Bronchial epithelial cell (primary cell): ENCODE measurements at regions not wholly inside any gene's neighbourhood (a gene's known extent, or its start where the extent isn't known, plus 50 kb on each side); places are given as distances from the start of the nearest gene placed in this dataset.

Source experiments
- DNase-seq: peaks from one replicate; pipeline ENCODE4 v3.0.0-alpha.2; 2010; ENCODE audit warnings: low read depth
- FAIRE-seq: peaks from 2 replicates; lab custom pipeline; 2011; peaks lifted over from hg19 to GRCh38; lab: Jason Lieb, UNC
- H3K27me3 ChIP-seq: 2 replicates; pipeline ENCODE4 v1.5.1; 2011; ENCODE audit warnings: low read length; ENCODE audit not compliant: control insufficient read depth, insufficient read depth
- H3K36me3 ChIP-seq: 2 replicates; pipeline ENCODE4 v1.5.1; 2011; ENCODE audit warnings: low read length; ENCODE audit not compliant: control insufficient read depth, insufficient read depth
- H3K4me3 ChIP-seq: 2 replicates; pipeline ENCODE4 v1.5.1; 2011; ENCODE audit warnings: mild to moderate bottlenecking, low read depth, low read length, control low read depth
- TF ChIP-seq, protein P1 (sequence below): IDR thresholded peaks from 2 replicates; pipeline ENCODE4 v1.5.1; 2011; ENCODE audit warnings: mild to moderate bottlenecking, moderate library complexity, low read length, control low read depth, inconsistent platforms; ENCODE audit not compliant: insufficient read depth, severe bottlenecking

DNA sequence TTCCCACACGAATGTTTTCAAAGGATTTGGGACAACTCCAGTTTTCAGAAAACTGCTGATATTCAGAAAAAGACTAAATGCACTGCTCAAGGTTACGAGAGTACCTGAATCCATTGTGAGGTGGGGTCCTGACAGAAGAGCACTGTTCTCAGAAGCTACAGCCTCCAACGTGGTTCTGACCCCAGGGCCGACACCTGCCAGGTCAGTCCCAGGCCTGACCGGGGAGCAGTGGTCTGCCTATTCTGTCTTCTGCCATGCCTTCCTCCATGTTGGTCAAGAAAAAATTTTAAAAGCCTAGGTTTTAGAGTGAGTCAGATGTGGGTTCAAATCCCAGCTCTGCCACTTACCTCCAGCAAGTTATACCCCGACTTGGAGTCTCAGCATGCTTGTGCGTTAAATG, 212.3 kb downstream of the BCL11A start:
- TF ChIP-seq, protein P1, sequence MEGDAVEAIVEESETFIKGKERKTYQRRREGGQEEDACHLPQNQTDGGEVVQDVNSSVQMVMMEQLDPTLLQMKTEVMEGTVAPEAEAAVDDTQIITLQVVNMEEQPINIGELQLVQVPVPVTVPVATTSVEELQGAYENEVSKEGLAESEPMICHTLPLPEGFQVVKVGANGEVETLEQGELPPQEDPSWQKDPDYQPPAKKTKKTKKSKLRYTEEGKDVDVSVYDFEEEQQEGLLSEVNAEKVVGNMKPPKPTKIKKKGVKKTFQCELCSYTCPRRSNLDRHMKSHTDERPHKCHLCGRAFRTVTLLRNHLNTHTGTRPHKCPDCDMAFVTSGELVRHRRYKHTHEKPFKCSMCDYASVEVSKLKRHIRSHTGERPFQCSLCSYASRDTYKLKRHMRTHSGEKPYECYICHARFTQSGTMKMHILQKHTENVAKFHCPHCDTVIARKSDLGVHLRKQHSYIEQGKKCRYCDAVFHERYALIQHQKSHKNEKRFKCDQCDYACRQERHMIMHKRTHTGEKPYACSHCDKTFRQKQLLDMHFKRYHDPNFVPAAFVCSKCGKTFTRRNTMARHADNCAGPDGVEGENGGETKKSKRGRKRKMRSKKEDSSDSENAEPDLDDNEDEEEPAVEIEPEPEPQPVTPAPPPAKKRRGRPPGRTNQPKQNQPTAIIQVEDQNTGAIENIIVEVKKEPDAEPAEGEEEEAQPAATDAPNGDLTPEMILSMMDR = no peak
- Histone ChIP-seq H3K36me3 (no peaks in the 10 kb centered on the region), H3K27me3 (peaks cover 2% of the 10 kb centered on the region), H3K4me3 (no peak overlapping the region)
- DNase-seq = no peak
- FAIRE-seq = no peak

DNA sequence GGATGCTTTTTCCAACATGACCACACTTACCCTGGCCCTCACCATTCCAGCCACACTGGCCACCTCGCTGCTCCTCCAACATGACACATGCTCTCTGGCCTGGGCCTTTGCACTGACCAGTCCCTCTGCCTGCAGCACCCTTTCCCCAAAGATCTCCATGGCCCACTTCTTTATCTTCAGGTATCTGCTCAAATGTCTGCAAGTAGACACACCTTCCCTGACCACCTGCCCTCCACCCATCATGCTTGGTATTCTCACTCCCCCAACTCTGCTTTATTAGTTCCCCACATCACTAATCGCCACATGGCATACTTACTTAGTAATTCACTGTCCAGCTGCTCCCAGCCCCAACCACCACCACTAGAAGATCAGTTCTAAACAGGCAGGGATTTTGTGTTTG, 214.2 kb downstream of the BCL11A start:
- Histone ChIP-seq H3K27me3 (no peaks in the 10 kb centered on the region), H3K4me3 (no peak overlapping the region), H3K36me3 (no peaks in the 10 kb centered on the region)
- FAIRE-seq (no peak), DNase-seq (no peak)
- TF ChIP-seq, protein P1 = no peak

DNA sequence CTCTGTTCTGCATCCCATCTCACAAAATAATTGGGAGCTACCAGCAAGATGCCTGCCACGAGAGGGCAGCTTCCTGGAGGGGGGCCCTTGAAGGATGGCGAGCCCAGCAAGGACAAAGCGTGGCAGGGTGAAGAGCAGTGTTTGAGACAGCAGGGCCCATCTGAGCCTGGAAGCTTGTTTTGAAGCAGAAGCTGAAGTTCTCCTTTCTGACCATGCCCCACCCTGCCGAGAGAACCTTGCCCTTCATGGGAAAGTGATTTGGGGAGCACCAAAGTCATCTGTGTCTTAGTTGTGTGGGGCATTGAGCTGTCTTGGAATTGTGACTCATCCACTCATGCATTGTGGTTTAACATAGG, 216.3 kb downstream of the BCL11A start:
- DNase-seq (no peak), FAIRE-seq (no peak)
- TF ChIP-seq, protein P1 = no peak
- Histone ChIP-seq H3K4me3 (no peak overlapping the region), H3K36me3 (no peaks in the 10 kb centered on the region), H3K27me3 (no peaks in the 10 kb centered on the region)

DNA sequence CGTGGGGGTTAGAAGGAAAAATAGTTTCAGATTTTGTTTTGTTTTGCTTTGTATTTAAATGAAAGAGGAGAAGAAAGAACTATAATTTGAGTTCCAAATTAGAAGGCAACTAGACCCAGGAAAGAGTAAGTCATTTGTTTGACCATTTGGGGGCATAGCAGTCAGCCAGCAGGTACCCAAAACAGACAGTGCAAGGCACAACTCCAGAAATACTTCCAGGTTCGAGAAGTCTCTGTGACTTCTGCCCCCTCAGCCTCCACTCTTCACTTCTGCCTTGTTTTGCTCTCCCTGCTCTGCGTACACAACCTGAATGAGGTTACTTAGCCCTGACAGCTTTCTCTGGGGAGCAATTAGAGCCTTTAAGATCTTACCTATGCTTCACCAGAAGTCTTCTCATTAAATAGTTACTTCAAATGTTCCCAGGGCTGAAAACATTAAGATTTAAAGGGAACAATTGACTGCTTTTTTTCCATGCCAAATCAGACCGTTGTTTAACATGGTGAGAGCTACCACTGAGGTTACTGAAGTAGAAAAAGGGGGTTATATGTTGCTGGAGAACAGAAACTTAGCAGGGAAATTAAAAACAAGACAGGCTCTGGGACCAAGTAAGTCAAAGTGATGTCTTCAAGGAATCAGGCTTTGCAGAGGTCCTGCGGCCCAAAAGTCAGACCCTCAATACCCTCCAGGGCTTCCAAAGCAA, 216.9 kb downstream of the BCL11A start:
- Histone ChIP-seq H3K4me3 (no peak overlapping the region), H3K36me3 (no peaks in the 10 kb centered on the region), H3K27me3 (no peaks in the 10 kb centered on the region)
- FAIRE-seq (no peak), DNase-seq (no peak)
- TF ChIP-seq, protein P1 = no peak

DNA sequence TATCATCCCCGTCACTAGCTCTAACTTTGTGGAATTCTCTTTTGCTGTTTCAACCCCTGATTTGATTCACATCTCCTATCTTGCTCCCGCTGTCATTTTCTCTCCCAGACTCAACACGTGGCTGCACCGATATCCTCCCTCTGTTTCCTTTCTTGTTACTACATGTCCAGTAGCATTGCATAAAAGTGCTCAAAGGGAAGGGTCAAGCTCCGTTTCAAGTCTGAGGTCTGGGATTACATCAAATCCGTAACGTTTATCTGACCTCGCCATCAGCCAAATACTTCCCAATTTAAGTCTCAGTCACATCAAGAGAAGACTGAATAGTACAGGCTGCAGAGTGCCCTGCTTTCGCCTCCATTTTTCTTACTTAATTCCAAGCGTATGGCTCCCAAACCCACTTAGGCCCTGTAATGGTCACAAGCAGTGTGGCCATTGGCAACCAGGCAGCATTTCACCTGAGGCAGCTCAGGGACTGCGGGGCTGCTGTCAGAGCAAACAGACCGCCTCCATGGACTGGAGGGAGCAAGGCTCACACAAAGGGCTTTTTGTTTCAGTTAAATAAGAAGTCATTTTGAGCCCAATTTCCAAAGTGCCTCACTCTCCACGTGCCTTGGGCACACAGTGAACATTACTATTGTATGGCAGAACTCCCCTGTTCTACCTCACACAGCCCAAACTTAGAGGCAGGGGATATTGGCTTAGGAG, 217.8 kb downstream of the BCL11A start:
- H3K36me3 ChIP-seq = no peaks in the 10 kb centered on the region
- H3K27me3 ChIP-seq = no peaks in the 10 kb centered on the region
- FAIRE-seq = no peak
- TF ChIP-seq, protein P1 = no peak
- no peak for DNase-seq
- H3K4me3 ChIP-seq = no peak overlapping the region
